NCI-H146 (cell line): ENCODE measurements at regions not wholly inside any gene's neighbourhood (a gene's known extent, or its start where the extent isn't known, plus 50 kb on each side); places are given as distances from the start of the nearest gene placed in this dataset.
"Not testable (repeated sequence)": the region's sequence is repeated elsewhere in the genome, so short reads cannot be mapped to it uniquely, and the experiment has no call there.

Experiments used
- DNase-seq: peaks from one replicate; lab custom pipeline; 2025; lab: John Stamatoyannopoulos, UW

- not testable (repeated sequence) for DNase-seq
Measured at GRCh38 chr21:14008436-14008835, 202.3 kb downstream of the LIPI start.

- not testable (repeated sequence) for DNase-seq
Measured at GRCh38 chr21:14008006-14008405, 202.7 kb downstream of the LIPI start.

DNA sequence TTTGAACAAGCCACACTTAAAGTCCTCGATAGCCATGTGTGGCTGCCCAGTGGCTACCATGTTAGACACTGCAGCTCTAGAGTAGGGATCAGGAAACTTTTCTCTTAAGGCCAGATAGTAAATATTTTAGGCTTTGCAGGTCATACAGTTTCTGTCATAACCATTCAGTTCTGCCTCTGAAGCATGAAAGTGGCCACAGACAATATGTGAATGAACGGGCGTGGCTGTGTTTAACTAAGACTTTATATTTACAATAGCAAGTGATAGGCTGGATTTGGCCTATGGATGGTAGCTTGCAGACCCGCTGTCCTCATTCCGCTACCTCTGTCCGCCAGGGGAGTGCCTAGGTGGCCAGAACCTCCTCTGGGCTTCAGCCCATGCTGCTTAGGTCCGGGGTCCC, 204.6 kb downstream of the LIPI start:
- not testable (repeated sequence) for DNase-seq

DNA sequence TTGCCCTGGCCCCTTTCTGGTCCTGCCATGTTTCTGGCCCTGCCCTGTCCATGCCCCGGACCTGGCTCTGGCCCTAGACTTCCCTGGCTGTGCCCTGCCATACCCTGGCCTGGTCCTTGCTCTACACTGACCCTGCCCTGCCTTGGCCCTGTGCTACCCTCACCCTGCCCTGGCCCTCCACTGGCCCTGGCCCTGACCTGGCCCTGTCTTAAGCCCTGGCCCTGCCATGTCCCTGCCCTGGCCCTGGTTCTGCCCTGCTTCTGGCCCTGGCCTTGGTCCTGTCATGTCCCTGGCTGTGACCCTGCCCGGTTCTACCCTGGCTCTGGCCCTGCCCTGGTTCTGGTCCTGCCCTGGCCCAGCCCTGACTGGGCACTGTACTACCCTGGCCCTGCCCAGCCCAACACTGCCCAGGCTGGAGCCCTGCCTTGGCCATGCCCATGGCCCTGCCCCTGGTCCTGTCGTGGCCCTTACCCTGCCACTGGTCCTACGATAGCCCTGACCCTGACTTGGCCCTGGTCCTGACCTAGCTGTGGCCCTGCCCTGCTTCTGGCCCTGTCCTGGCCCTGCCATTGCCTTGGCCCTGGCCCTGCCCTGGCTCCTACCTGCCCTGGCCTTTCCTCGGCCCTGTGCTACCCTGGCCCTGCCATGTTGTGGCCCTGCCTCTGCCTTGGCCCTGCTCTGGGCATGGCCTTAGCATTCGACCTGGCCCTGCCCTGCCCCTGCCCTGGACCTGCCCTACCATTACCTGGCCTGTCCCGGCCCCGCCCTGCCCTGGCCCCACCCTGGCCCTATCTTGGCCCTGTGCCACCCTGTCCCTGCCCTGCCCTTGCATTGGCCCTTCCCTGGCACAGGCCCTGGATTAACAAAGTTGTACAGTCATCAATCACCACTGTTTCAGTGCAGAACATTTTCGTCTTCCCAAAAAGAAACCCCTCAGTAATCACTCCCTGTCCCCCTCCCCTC, 223.5 kb downstream of the LIPI start:
- DNase-seq, result not testable (repeated sequence)

DNA sequence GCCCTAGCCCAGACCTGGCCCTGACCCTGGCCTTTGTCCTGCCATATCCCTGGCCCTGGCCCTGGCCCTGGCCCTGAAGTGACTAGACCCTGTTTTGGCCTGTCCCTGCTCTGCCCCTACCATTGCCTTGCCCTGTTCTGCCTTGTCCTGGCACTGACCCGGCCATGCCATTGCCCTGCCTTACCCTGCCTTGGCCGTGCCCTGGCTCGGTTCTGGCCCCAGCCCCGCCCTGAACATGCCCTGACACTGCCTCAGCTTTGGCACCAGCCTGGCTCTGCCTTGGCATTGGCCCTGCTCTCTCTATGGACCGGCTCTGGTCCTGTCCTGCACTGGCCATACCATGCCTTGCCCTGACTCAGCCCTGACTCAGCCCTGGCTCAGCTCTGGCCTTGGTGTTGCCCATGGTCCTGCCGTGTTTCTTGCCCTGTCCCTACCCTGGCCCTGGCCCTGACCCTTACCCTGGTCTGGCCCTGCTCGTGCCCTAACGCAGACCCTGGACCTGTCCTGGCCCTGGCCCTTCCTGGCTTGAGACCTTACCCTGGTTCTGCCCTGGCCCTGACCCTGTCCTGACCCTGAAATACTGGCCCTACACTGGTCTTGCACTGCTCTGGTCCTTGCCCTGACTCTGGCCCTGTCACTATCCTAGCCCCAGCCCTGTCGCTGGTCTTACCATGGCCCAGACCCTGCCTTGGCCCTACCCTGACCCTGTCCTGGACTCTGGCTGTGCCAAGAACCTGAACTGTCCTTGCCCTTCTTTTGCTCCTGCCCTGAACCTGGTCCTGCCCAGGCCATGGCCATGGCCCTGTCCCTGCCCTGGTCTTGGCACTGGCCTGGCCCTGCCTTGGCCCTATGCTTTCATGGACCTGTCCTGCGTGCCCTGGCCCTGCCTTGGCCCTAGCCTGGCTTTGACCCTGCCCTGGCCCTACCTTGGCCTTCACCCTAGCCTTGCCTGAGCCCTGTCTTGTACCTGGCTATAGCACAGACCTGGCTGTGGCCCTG, 224.6 kb downstream of the LIPI start:
- DNase-seq, result not testable (repeated sequence)

- not testable (repeated sequence) for DNase-seq
Measured at GRCh38 chr21:13985137-13985864, 225.5 kb downstream of the LIPI start.

DNA sequence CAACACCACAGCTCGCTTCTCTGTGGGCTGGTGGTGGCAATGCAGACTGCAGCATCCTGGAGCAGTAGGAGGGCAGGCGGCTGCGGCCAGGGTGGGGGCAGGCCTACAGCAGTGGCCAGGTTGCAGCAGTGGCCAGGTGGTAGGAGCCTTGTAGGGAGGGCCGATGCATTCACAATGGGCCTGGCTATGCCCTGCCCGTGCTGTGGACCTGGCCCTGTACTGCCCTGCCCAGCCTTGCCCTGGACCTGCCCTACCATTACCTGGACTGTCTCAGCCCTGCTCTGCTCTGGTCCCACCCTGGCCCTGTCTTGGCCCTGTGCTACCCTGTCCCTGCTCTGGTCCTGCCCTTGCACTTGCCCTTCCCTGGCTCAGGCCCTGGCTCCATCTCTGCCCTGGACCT, 226.0 kb downstream of the LIPI start:
- DNase-seq, result not testable (repeated sequence)

GRCh38 chr21:13981176-13982087, 229.3 kb downstream of the LIPI start:
- not testable (repeated sequence) for DNase-seq

GRCh38 chr21:13980115-13980662, 230.6 kb downstream of the LIPI start:
- peak; percentile 82 for DNase-seq

DNA sequence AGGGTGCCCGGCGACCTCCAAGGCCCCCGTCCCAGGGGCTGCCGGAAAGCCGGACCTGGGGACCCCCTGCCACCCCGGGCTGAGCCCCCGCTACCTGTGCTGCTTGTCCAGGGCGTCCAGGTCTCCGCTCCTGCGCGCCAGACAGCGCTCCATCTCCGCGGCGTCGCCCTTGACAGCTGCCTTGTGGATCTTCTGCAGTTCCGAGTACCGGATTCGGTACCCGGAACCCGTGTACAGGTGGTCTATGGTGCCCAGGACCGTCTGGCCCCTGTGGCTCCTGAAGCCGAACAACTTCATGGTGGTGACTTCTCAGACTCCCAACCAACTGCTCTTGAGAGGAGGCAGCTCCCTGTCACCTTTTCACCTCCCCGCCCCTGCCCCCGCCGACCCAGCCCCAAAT, 231.1 kb downstream of the LIPI start:
- not testable (repeated sequence) for DNase-seq

- not testable (repeated sequence) for DNase-seq
Measured at GRCh38 chr21:13974582-13974981, 236.2 kb downstream of the LIPI start.

DNA sequence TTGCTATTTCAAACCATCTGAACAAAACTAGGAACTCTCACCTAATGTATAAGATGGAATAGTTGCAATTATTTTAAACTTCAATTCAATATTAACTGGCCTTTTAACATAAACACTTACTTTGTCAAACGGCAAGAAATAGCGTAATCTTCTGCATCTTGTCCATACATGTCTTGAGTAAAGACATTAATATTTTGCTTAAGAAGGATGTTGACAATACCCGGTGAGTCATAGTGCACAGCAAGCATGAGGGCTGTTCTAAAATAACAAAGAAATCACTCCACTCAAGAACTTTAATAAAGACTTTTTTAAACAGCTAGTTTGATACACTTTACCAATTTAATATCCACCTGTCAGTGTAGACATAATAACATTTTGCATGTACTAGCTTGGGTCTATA, 240.9 kb downstream of the LIPI start:
- DNase-seq, result not testable (repeated sequence)

GRCh38 chr21:13969002-13969401, 241.8 kb downstream of the LIPI start:
- DNase-seq, result not testable (repeated sequence)

DNA sequence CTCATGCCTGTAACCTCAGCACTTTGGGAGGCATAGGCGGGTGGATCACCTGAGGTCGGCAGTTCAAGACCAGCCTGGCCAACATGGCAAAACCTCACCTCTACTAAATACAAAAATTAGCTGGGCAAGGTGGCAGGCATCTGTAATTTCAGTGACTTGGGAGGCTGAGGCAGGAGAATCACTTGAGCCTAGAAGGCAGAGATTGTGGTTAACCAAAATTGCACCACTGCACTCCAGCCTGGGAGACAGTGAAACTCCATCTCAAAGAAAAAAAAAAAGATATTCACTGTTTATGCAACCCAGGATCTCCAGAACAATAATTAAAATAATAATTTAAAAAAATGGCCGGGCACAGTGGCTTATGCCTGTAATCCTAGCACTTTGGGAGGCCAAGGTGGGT, 247.5 kb downstream of the LIPI start:
- not testable (repeated sequence) for DNase-seq

DNA sequence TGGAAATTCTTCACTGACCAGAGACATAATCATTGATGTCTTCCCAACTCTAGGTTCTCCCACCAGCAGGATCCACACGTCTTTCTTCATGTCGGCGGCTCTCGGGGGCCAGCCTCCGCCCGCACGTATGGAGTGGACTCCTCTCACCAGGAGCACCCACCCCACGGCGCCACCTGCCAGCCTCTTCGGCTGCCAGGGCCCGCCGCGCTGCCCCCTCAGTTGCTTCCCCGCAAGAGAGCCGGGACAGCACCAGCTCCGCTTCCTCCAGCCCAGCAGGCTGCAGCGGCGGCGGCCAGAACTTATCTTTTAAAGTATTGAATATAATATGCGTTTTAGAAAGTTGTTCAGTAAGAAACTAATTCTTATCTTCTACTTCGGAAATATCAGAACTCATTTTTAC, 273.5 kb downstream of the LIPI start:
- no peak for DNase-seq

DNA sequence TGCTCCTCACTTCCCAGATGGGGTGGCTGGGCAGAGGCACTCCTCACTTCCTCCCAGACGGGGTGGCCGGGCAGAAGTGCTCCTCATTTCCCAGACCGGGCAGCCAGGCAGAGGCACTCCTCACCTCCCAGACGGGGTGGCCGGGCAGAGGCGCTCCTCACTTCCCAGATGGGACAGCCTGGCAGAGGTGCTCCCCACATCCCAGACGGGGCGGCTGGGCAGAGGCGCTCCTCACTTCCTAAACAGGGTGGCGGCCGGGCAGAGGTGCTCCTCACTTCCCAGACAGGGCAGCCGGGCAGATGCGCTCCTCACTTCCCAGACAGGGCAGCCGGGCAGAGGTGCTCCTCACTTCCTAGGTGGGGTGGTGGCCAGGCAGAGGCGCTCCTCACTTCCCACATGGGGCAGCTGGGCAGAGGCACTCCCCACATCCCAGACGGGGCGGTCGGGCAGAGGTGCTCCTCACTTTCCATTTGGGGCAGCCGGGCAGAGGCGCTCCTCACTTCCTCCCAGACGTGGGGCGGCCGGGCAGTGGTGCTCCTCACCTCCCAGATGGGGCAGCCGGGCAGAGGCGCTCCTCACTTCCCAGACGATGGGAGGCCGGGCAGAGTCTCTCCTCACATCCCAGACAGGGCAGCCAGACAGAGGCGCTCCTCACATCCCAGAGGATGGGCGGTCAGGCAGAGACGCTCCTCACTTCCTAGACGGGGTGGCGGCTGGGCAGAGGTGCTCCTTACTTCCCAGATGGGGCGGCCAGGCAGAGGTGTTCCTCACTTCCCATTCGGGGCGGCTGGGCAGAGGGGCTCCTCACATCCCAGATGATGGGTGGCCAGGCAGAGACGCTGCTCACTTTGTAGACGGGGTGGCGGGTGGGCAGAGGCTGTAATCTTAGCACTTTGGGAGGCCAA, 274.5 kb downstream of the LIPI start:
- DNase-seq, result not testable (repeated sequence)

DNA sequence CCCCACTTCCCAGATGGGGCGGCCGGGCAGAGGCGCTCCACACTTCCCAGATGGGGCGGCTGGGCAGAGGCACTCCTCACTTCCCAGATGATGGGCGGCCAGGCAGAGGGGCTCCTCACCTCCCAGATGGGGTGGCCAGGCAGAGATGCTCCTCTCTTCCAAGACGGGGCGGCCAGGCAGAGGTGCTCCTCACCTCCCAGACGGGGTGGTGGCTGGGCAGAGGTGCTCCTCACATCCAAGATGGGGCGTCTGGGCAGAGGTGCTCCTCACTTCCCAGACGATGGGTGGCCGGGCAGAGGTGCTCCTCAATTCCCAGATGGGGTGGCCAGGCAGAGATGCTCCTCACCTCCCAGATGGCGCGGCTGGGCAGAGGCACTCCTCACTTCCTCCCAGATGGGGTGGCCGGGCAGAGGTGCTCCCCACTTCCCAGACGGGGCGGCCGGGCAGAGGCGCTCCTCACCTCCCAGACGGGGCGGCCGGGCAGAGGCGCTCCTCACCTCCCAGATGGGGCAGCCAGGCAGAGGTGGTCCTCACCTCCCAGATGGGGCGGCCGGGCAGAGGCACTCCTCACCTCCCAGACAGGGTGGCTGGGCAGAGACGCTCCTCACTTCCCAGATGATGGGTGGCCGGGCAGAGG, 275.2 kb downstream of the LIPI start:
- DNase-seq, result not testable (repeated sequence)

GRCh38 chr21:13934887-13935342, 275.8 kb downstream of the LIPI start:
- not testable (repeated sequence) for DNase-seq
